GM18498 (cell line): ENCODE measurements at regions not wholly inside any gene's neighbourhood (a gene's known extent, or its start where the extent isn't known, plus 50 kb on each side); places are given as distances from the start of the nearest gene placed in this dataset.

Source experiments
- ATAC-seq: cut with Tn5 transposase; IDR thresholded peaks from one replicate; pipeline ENCODE4 v1.9.1; 2021; ENCODE audit warnings: mild to moderate bottlenecking, moderate library complexity; ENCODE audit not compliant: unreplicated experiment

GRCh38 chr13:80284290-80284689 is 56.6 kb downstream of the SPRY2 start:
- no peak for ATAC-seq

DNA sequence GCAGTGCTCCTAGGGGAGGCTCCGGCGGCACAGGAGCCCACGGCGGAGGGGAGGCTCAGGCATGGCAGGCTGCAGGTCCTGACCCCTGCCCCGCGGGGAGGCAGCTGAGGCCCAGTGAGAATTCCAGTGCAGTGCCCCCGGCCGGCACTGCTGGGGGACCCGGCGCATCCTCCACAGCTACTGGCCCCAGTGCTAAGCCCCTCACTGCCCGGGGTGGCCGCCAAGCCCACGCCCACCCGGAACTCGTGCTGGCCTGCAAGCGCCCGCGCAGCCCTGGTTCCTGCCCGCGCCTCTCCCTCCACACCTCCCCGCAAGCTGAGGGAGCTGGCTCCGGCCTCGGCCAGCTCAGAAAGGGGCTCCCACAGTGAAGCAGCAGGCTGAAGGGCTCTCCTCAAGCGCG is 62.2 kb downstream of the SPRY2 start:
- ATAC-seq = no peak

DNA sequence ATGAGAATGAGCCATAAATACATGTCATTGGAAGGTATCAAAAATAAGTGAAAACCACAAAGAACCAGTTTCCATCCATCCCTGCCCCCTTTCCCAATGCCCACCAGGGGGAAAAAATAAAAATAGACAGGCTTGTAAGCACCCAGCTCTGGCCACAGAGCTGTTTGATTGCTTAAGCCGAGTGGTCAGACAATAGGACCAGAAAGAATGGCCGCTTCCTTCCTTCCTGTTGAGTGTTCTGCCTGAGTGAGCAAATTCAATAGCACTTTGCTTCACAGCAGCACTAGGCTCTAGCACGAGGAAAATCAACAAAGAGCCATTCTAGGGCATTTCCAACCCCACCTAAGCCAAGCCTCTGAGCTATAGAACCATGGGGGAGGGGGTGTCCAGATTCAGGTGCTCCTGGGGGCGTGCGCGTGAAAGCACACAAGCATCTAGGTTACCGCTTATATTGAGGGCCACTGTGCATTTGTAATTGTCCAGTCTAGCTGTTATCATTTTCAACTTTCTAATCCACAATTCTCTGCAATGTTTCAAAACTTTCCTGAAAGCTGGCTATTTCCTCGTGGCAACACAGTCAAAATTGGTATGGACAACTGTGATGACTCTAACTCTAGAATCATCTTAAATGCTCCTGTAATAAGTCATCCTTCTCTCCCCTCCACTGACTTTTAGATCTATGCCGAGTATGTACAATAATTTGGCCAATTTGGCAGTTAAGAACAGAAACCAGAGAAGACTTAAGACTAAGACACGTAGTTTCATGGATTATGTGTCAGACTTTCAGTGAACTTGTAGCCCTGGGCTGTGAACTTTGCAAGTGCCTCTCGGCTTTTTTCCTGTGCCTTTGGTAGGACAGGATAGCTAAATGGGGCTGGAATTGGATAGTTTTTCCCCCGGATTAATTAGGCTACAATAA is 64.3 kb downstream of the SPRY2 start:
- ATAC-seq = no peak

DNA sequence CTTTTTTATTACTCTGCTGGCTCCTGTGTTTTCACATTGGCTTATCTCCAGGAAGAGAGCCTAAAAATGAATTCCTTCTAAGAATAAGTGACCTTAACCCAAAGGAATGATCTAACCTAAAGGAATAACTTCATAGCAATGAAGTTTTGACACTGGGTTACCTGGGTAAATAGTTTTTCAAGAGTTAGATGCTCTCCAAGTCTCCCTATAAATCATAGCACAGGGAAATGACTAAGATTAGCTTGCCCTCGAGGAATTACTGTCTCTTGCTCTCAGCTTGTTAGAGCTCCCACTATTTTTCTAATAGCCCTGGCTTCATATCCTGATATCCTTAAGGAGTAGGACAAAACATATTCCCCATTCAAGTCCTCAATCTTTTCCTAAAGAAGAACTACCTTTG is 66.3 kb downstream of the SPRY2 start:
- ATAC-seq = no peak

- ATAC-seq = no peak
Measured at GRCh38 chr13:80273718-80274117, 67.2 kb downstream of the SPRY2 start.

DNA sequence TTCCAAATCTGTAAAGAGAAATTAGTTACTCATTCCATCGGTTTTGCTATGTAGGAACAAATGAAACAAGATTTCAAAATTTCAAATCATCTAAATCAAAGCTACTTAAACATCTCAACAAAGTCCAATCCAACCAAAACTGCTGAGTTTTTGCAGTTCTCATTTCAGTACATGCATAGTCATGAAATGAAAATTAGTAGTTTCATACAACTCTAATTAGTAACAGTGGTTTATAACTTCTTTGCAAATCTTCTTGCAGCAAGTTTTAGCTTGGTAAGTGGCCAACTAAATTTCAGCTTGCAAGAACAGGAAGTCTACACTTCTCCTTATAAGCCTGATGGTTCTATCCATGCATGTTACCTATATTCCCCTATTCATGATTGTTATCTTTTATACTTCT is 75.6 kb downstream of the SPRY2 start:
- ATAC-seq = no peak

DNA sequence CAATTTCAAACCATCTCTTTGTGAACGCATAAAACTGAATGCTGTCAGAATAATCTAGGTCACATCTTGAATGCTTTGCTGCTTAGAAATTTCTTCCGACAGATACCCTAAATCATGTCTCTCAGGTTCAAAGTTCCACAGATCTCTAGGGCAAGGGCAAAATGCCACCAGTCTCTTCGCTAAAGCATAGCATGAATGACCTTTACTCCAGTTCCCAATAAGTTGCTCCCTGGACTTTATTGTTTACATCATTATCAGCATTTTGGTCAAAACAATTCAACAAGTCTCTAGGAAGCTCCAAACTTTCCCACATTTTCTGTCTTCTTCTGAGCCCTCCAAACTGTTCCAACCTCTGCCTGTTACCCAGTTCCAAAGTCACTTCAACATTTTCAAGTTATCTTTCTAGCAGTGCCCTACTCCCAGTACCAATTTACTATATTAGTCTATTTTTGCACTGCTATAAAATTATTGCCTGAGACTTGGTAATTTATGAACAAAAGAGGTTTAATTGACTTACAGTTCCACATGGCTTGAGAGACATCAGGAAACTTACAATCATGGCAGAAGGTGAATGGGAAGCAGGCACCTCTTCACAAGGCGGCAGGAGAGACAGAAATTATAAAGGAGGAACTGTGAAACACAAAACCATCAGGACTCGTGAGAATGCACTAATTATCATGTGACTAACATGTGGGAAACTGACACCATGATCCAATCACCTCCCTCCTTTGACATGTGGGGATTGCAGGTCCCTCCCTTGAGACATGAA is 77.0 kb downstream of the SPRY2 start:
- no peak for ATAC-seq

- ATAC-seq = no peak
Measured at GRCh38 chr13:80262051-80262695, 78.8 kb downstream of the SPRY2 start.

- peak; percentile 79 for ATAC-seq
Measured at GRCh38 chr13:80259159-80259558, 81.8 kb downstream of the SPRY2 start.

- peak; percentile 73 for ATAC-seq
Measured at GRCh38 chr13:80256352-80256932, 84.5 kb downstream of the SPRY2 start.

DNA sequence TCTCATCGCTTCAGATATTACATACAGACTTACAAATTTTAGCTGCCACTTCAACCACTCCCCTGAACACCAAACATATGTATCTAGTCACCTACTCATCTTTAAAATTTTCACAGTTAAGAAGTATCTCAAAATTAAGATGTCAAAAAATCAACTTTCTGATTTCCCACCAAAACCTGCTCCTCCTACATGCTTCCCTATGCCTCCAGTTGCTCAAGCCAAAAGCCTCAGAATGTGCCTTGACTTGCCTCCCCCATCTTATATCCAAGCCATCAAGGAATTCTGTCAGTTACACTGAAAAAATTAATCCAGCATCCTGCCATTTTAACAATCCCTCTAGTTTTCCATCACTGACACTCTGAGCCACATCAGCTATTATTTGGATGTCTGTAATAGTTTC is 85.0 kb downstream of the SPRY2 start:
- no peak for ATAC-seq

- no peak for ATAC-seq
Measured at GRCh38 chr13:80251403-80251802, 89.5 kb downstream of the SPRY2 start.

DNA sequence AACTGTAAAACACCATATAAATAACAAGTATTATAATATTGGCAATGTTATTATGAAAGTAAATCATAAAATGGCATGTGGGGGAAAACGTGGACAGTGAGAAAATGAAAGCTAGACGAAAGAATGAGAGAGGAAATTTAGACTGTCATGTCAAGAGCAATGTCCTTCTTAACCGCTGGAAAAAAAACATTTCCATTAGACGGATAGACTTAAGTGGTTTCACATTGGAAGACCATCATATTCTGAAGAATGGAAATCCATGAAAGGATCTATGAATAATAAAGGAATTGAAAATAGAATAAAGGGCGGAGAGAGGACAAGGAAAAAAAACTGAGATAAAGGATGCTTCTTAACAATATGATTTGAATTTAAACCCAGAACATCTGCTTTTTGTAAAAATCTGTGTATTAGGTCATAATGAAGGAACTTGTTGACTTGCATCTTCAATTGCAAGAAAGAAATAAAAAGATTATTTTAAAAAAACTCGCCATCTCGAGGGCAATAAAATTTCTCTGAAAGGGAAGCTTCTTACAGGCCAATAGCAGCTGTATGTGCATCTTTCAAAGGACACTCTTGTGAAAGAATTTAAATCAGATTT is 90.6 kb downstream of the SPRY2 start:
- no peak for ATAC-seq

GRCh38 chr13:80249516-80250212 is 91.3 kb downstream of the SPRY2 start:
- no peak for ATAC-seq

- no peak for ATAC-seq
Measured at GRCh38 chr13:80245162-80245733, 95.7 kb downstream of the SPRY2 start.

DNA sequence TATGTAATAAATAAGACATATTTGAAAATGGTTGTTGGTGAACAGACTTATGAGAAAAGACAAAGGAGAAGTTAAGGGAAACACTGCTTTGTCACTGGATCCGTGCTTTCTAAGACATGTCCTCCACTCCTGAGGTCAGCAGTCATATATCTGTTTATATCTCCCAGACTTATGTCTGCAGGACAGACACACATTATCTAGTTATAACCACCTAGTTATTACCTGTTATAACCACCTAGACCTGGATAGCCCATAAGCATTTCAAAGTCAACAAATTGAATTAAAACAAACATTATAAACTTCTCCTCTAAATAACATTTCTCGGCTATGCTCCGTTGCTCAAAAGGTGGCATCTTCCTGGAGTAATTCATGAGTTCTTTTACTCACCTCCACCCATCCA is 96.4 kb downstream of the SPRY2 start:
- no peak for ATAC-seq

- ATAC-seq = no peak
Measured at GRCh38 chr13:80242728-80243427, 98.0 kb downstream of the SPRY2 start.

DNA sequence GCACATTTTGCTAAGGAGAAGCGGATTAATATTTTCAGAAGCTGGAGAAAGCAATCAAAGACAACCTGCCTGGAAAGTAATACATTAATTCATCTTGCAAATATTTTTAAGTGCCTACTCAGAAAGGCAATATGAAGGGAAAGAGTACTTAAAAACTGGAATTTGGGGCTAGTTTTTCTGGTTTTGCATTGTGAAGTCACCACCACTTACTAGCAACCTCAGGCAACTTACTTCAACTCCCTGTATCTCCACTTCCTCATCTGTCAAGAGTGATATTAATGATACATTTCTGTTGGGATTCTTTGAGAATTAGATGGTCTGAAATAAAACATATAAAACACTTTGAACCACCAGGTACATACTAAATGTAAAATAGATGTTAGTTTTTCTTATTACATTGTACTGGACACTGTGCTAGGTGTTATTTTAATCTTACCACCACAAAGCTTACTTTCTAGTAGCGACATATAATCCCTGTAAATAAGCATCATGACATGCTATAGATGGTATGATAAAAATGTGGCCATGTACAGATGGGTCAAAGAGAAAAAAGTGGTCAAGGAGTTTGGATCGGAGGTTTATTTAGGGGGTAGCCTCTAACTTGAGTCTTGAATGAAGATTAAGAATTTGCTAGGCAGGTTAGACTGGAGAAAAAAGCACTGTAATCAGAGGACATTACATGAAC is 101.2 kb downstream of the SPRY2 start:
- ATAC-seq = no peak

- ATAC-seq = no peak
Measured at GRCh38 chr13:80239116-80239515, 101.8 kb downstream of the SPRY2 start.
